ENCODE measurements at regions not wholly inside any gene's neighbourhood (a gene's known extent, or its start where the extent isn't known, plus 50 kb on each side); places are given as distances from the start of the nearest gene placed in this dataset.

- Histone ChIP-seq H3K36me3 (replicated peaks; ENCODE audit: insufficient read depth, low read depth) (no peaks in the 10 kb centered on the region), H3K9me3 (ENCODE audit: low read depth) (no peaks in the 10 kb centered on the region), H4K20me1 (ENCODE audit: insufficient read depth, poor library complexity, severe bottlenecking) (no peaks in the 10 kb centered on the region), H3K4me3 (no peak overlapping the region), H3K4me2 (no peak overlapping the region), H3K27me3 (no peaks in the 10 kb centered on the region), H3K79me2 (no peaks in the 10 kb centered on the region), H2AFZ (no peak overlapping the region), H3K9me2 (replicated peaks; ENCODE audit: insufficient read depth) (no peaks in the 10 kb centered on the region), H3K4me1 (ENCODE audit: insufficient read depth) (no peaks in the 10 kb centered on the region), H3K27ac (no peak overlapping the region)
- no peak for TF ChIP-seq EZH2 (IDR thresholded peaks at IDR 0.05; ENCODE audit: borderline replicate concordance)
- TF ChIP-seq CTCF (IDR thresholded peaks at IDR 0.05; ENCODE audit: poor library complexity), result no peak
- TF ChIP-seq EZH2phosphoT487 (IDR thresholded peaks at IDR 0.05; ENCODE audit: low read depth, severe bottlenecking, unreplicated experiment), result no peak
- no peak for DNase-seq (ENCODE audit: low spot score)
- 81% methylated on average over 5 of the region's 5 CpGs for WGBS (ENCODE audit: low lambda C conversion rate, missing lambda C conversion rate)
These were observed 235.0 kb downstream of the IRS1 start for GRCh38 chr2:226564667-226565066.

- Histone ChIP-seq H3K36me3 (replicated peaks; ENCODE audit: insufficient read depth, low read depth) (no peaks in the 10 kb centered on the region), H4K20me1 (ENCODE audit: insufficient read depth, poor library complexity, severe bottlenecking) (no peaks in the 10 kb centered on the region), H2AFZ (no peak overlapping the region), H3K79me2 (no peaks in the 10 kb centered on the region), H3K27ac (no peak overlapping the region), H3K4me3 (no peak overlapping the region), H3K9me3 (ENCODE audit: low read depth) (no peaks in the 10 kb centered on the region), H3K27me3 (no peaks in the 10 kb centered on the region), H3K9me2 (replicated peaks; ENCODE audit: insufficient read depth) (no peaks in the 10 kb centered on the region), H3K4me2 (no peak overlapping the region), H3K4me1 (ENCODE audit: insufficient read depth) (no peaks in the 10 kb centered on the region)
- peak; percentile 46 for DNase-seq (ENCODE audit: low spot score)
- WGBS (ENCODE audit: low lambda C conversion rate, missing lambda C conversion rate), result 84% methylated on average over 1 of the region's 1 CpG
- TF ChIP-seq EZH2phosphoT487 (IDR thresholded peaks at IDR 0.05; ENCODE audit: low read depth, severe bottlenecking, unreplicated experiment) (no peak), CTCF (IDR thresholded peaks at IDR 0.05; ENCODE audit: poor library complexity) (no peak), EZH2 (IDR thresholded peaks at IDR 0.05; ENCODE audit: borderline replicate concordance) (no peak)
These were observed 237.7 kb downstream of the IRS1 start for GRCh38 chr2:226561962-226562361.

GRCh38 chr2:226560325-226560724, 239.3 kb downstream of the IRS1 start:
- WGBS (ENCODE audit: low lambda C conversion rate, missing lambda C conversion rate), result 93% methylated on average over 2 of the region's 2 CpGs
- Histone ChIP-seq H2AFZ (no peak overlapping the region), H3K27me3 (no peaks in the 10 kb centered on the region), H3K27ac (no peak overlapping the region), H4K20me1 (ENCODE audit: insufficient read depth, poor library complexity, severe bottlenecking) (no peaks in the 10 kb centered on the region), H3K9me3 (ENCODE audit: low read depth) (no peaks in the 10 kb centered on the region), H3K9me2 (replicated peaks; ENCODE audit: insufficient read depth) (no peaks in the 10 kb centered on the region), H3K79me2 (no peaks in the 10 kb centered on the region), H3K4me2 (no peak overlapping the region), H3K36me3 (replicated peaks; ENCODE audit: insufficient read depth, low read depth) (no peaks in the 10 kb centered on the region), H3K4me3 (no peak overlapping the region), H3K4me1 (ENCODE audit: insufficient read depth) (no peaks in the 10 kb centered on the region)
- TF ChIP-seq CTCF (IDR thresholded peaks at IDR 0.05; ENCODE audit: poor library complexity), result no peak
- TF ChIP-seq EZH2phosphoT487 (IDR thresholded peaks at IDR 0.05; ENCODE audit: low read depth, severe bottlenecking, unreplicated experiment), result no peak
- no peak for TF ChIP-seq EZH2 (IDR thresholded peaks at IDR 0.05; ENCODE audit: borderline replicate concordance)
- no peak for DNase-seq (ENCODE audit: low spot score)

GRCh38 chr2:226559536-226559935, 240.1 kb downstream of the IRS1 start:
- no peaks in the 10 kb centered on the region for H3K79me2 ChIP-seq
- H3K9me3 ChIP-seq (ENCODE audit: low read depth), result no peaks in the 10 kb centered on the region
- no peak for TF ChIP-seq EZH2phosphoT487 (IDR thresholded peaks at IDR 0.05; ENCODE audit: low read depth, severe bottlenecking, unreplicated experiment)
- TF ChIP-seq EZH2 (IDR thresholded peaks at IDR 0.05; ENCODE audit: borderline replicate concordance), result no peak
- no peak for TF ChIP-seq CTCF (IDR thresholded peaks at IDR 0.05; ENCODE audit: poor library complexity)
- no peaks in the 10 kb centered on the region for H3K36me3 ChIP-seq (replicated peaks; ENCODE audit: insufficient read depth, low read depth)
- no peak overlapping the region for H3K27ac ChIP-seq
- no peaks in the 10 kb centered on the region for H3K9me2 ChIP-seq (replicated peaks; ENCODE audit: insufficient read depth)
- no peak overlapping the region for H3K4me2 ChIP-seq
- H3K4me3 ChIP-seq, result no peak overlapping the region
- H2AFZ ChIP-seq, result no peak overlapping the region
- H3K27me3 ChIP-seq, result no peaks in the 10 kb centered on the region
- 87% methylated on average over 2 of the region's 2 CpGs for WGBS (ENCODE audit: low lambda C conversion rate, missing lambda C conversion rate)
- DNase-seq (ENCODE audit: low spot score), result no peak
- H3K4me1 ChIP-seq (ENCODE audit: insufficient read depth), result no peaks in the 10 kb centered on the region
- no peaks in the 10 kb centered on the region for H4K20me1 ChIP-seq (ENCODE audit: insufficient read depth, poor library complexity, severe bottlenecking)

Data from hepatocyte (in vitro differentiated cells).